ENCODE measurements at regions not wholly inside any gene's neighbourhood (a gene's known extent, or its start where the extent isn't known, plus 50 kb on each side); places are given as distances from the start of the nearest gene placed in this dataset.

DNA sequence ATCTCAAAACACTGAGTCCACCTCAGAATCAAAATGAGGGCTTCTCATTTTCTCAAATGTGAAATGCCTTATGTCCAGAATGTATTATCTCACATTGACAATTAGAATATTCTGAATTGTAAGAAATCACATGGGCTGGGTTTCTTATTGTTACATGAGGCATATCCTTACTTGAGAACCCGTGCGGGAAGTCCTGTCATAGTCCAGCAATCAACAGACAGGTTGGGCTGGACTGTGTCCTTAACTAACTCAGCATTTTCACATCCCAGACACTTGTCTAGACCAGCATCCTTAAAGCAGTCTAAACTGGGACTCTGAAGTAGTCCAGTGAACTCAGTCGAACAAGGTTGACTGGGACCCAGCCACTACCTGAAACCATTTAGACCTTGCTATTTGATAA lies 267.6 kb downstream of the CETN3 start:
- Histone ChIP-seq H3K4me3 (replicated peaks; ENCODE audit: insufficient read depth, low read length) (no peak overlapping the region), H3K27ac (replicated peaks) (no peak overlapping the region), H3K27me3 (ENCODE audit: insufficient read depth, poor library complexity, severe bottlenecking) (no peaks in the 10 kb centered on the region)
- TF ChIP-seq, protein P1, sequence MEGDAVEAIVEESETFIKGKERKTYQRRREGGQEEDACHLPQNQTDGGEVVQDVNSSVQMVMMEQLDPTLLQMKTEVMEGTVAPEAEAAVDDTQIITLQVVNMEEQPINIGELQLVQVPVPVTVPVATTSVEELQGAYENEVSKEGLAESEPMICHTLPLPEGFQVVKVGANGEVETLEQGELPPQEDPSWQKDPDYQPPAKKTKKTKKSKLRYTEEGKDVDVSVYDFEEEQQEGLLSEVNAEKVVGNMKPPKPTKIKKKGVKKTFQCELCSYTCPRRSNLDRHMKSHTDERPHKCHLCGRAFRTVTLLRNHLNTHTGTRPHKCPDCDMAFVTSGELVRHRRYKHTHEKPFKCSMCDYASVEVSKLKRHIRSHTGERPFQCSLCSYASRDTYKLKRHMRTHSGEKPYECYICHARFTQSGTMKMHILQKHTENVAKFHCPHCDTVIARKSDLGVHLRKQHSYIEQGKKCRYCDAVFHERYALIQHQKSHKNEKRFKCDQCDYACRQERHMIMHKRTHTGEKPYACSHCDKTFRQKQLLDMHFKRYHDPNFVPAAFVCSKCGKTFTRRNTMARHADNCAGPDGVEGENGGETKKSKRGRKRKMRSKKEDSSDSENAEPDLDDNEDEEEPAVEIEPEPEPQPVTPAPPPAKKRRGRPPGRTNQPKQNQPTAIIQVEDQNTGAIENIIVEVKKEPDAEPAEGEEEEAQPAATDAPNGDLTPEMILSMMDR (IDR thresholded peaks at IDR 0.05; ENCODE audit: insufficient read depth, low read length), result no peak
- TF ChIP-seq SPI1 (IDR thresholded peaks at IDR 0.05; ENCODE audit: borderline replicate concordance, low read depth) (no peak), POLR2AphosphoS5 (IDR thresholded peaks at IDR 0.05; ENCODE audit: low read depth) (no peak), GABPA (IDR thresholded peaks at IDR 0.05; ENCODE audit: low read depth) (no peak)
- TF ChIP-seq, protein P2, sequence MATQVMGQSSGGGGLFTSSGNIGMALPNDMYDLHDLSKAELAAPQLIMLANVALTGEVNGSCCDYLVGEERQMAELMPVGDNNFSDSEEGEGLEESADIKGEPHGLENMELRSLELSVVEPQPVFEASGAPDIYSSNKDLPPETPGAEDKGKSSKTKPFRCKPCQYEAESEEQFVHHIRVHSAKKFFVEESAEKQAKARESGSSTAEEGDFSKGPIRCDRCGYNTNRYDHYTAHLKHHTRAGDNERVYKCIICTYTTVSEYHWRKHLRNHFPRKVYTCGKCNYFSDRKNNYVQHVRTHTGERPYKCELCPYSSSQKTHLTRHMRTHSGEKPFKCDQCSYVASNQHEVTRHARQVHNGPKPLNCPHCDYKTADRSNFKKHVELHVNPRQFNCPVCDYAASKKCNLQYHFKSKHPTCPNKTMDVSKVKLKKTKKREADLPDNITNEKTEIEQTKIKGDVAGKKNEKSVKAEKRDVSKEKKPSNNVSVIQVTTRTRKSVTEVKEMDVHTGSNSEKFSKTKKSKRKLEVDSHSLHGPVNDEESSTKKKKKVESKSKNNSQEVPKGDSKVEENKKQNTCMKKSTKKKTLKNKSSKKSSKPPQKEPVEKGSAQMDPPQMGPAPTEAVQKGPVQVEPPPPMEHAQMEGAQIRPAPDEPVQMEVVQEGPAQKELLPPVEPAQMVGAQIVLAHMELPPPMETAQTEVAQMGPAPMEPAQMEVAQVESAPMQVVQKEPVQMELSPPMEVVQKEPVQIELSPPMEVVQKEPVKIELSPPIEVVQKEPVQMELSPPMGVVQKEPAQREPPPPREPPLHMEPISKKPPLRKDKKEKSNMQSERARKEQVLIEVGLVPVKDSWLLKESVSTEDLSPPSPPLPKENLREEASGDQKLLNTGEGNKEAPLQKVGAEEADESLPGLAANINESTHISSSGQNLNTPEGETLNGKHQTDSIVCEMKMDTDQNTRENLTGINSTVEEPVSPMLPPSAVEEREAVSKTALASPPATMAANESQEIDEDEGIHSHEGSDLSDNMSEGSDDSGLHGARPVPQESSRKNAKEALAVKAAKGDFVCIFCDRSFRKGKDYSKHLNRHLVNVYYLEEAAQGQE (IDR thresholded peaks at IDR 0.05; ENCODE audit: insufficient replicate concordance, low read depth), result no peak
- DNase-seq (ENCODE audit: low read depth in 1 of 2, low spot score in 1 of 2), result no peak

DNA sequence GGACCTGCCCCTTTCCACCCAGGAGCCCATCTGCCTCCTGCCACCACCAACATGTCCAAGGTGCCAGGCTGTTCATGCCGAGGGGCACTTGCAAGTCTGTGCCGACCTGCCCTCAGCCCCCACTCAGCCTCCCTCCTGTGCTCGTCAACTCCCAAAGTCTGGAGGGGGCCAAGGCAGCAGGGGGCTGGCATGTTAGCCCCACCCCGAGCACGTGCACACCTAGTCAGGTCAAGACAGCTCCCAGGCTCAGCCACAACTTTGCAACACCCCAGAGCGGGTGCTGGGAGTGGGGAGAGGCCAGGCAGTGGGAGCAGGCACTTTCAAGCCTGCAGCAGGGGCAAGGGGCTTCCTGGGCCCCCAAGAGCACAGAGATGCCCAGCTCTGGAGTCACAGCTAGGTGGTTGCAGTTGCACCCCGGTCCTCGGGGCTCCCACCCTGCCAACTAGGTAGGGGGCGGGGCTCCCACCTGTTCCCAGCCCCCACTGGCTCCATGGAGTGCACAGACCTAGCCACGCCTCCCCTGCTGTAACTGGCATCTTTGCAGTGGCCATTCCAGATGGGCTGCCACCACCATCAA lies 272.5 kb downstream of the CETN3 start:
- Histone ChIP-seq H3K4me3 (replicated peaks; ENCODE audit: insufficient read depth, low read length) (no peak overlapping the region), H3K27me3 (ENCODE audit: insufficient read depth, poor library complexity, severe bottlenecking) (no peaks in the 10 kb centered on the region), H3K27ac (replicated peaks) (no peak overlapping the region)
- no peak for DNase-seq (ENCODE audit: low read depth in 1 of 2, low spot score in 1 of 2)
- TF ChIP-seq, protein P2 (IDR thresholded peaks at IDR 0.05; ENCODE audit: insufficient replicate concordance, low read depth), result no peak
- TF ChIP-seq POLR2AphosphoS5 (IDR thresholded peaks at IDR 0.05; ENCODE audit: low read depth) (no peak), GABPA (IDR thresholded peaks at IDR 0.05; ENCODE audit: low read depth) (no peak), SPI1 (IDR thresholded peaks at IDR 0.05; ENCODE audit: borderline replicate concordance, low read depth) (no peak)
- TF ChIP-seq, protein P1 (IDR thresholded peaks at IDR 0.05; ENCODE audit: insufficient read depth, low read length), result no peak

DNA sequence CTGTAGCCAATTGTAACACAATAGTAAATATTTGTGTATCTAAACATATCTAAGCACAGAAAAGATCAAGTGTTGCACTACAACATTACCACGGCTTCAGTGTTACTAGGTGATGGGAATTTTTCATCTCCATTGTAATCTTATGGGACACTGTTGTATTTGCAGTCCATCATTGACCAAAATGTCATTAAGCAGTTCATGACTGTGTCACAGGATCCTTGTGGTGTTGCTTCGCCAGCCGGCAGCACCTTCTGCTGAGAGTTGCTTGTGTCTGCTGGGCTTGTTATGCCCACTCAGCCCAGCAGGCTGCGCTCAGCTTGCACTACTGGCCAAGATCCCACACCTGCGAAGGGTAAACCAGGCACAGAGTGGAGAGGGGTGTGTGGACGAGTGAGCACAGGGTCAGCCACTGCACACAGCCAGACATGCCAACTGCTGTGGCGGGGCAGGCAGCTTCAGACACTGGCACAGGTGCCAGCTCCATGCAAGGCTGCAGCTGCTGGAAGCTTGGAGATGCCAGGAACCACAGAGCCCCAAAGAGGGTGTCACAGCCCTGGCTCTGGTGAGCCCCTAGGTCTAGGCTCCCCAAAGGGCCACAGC lies 273.7 kb downstream of the CETN3 start:
- Histone ChIP-seq H3K4me3 (replicated peaks; ENCODE audit: insufficient read depth, low read length) (no peak overlapping the region), H3K27me3 (ENCODE audit: insufficient read depth, poor library complexity, severe bottlenecking) (no peaks in the 10 kb centered on the region), H3K27ac (replicated peaks) (no peak overlapping the region)
- no peak for DNase-seq (ENCODE audit: low read depth in 1 of 2, low spot score in 1 of 2)
- TF ChIP-seq, protein P1 (IDR thresholded peaks at IDR 0.05; ENCODE audit: insufficient read depth, low read length), result no peak
- TF ChIP-seq, protein P2 (IDR thresholded peaks at IDR 0.05; ENCODE audit: insufficient replicate concordance, low read depth), result no peak
- TF ChIP-seq POLR2AphosphoS5 (IDR thresholded peaks at IDR 0.05; ENCODE audit: low read depth) (no peak), SPI1 (IDR thresholded peaks at IDR 0.05; ENCODE audit: borderline replicate concordance, low read depth) (no peak), GABPA (IDR thresholded peaks at IDR 0.05; ENCODE audit: low read depth) (no peak)
